Panc1 (cell line): ENCODE measurements at regions not wholly inside any gene's neighbourhood (a gene's known extent, or its start where the extent isn't known, plus 50 kb on each side); places are given as distances from the start of the nearest gene placed in this dataset.

Experiments
- ATAC-seq: fragments of 200-7000 bp; cut with Tn5 transposase; 2 replicates; pipeline ENCODE4 v1.9.1; 2020; ENCODE audit warnings: mild to moderate bottlenecking, moderate library complexity
- BruUV-seq: library from RNA; stranded (reverse); fragments of 400-500 nt; replicated peaks from 2 replicates; lab custom pipeline; 2021; lab: Mats Ljungman, UMichigan
- CTCF ChIA-PET: fragments of 300-600 bp; sonication (Branson Sonifier 250); formaldehyde crosslinking; loops from one replicate; lab custom pipeline; 2022; ENCODE audit warnings: antibody characterized with exemption; lab: Charles Lee
- POLR2A ChIA-PET: fragments of 300-600 bp; sonication (Branson Sonifier 250); formaldehyde crosslinking; loops from one replicate; lab custom pipeline; 2022; ENCODE audit warnings: antibody characterized with exemption; lab: Charles Lee
- DNase-seq: peaks from one replicate; pipeline ENCODE4 v3.0.0-alpha.2; 2010; ENCODE audit warnings: low read depth, low spot score
- H3K27ac ChIP-seq: 2 replicates; pipeline ENCODE4 v1.5.1; 2011; ENCODE audit warnings: mild to moderate bottlenecking, low read length, inconsistent platforms
- H3K27me3 ChIP-seq: fragments of 200-500 bp; sonication (Bioruptor generic); 2 replicates; pipeline ENCODE4 v1.6.0; 2014; ENCODE audit warnings: low read length, inconsistent platforms; ENCODE audit not compliant: control insufficient read depth, insufficient read depth
- H3K36me3 ChIP-seq: fragments of 200-500 bp; sonication (Bioruptor generic); 2 replicates; pipeline ENCODE4 v1.5.1; 2014; ENCODE audit warnings: inconsistent platforms, mild to moderate bottlenecking, low read length, moderate library complexity; ENCODE audit not compliant: control insufficient read depth, insufficient read depth
- H3K4me1 ChIP-seq: 2 replicates; pipeline ENCODE4 v1.5.1; 2011; ENCODE audit warnings: inconsistent platforms, mild to moderate bottlenecking, low read length, moderate library complexity; ENCODE audit not compliant: control insufficient read depth, insufficient read depth
- H3K4me3 ChIP-seq, 2 experiments: 2 replicates each; pipeline ENCODE4 v1.5.1; 2011 to 2012; ENCODE audit warnings: low read depth in 2 of 2, low read length in 2 of 2, mild to moderate bottlenecking in 2 of 2, inconsistent platforms in 1 of 2, moderate library complexity in 1 of 2
- H3K9me3 ChIP-seq: fragments of 200-500 bp; sonication (Bioruptor generic); 2 replicates; pipeline ENCODE4 v1.5.1; 2014; ENCODE audit warnings: low read depth, mild to moderate bottlenecking, inconsistent platforms, low read length, moderate library complexity; ENCODE audit not compliant: control insufficient read depth, insufficient read depth
- CTCF ChIP-seq: fragments of 450-650 bp; IDR thresholded peaks from 2 replicates; pipeline ENCODE4 v1.5.1; 2017; ENCODE audit warnings: mild to moderate bottlenecking
- POLR2AphosphoS5 ChIP-seq: IDR thresholded peaks from 2 replicates; pipeline ENCODE4 v1.6.1; 2012; ENCODE audit warnings: mild to moderate bottlenecking, low read depth, low read length, moderate library complexity
- REST ChIP-seq, 2 experiments: IDR thresholded peaks; 2 replicates each; pipeline ENCODE4 v1.6.1; 2011 to 2012; ENCODE audit warnings: low read depth in 2 of 2, control low read depth in 1 of 2, low read length in 1 of 2, mild to moderate bottlenecking in 1 of 2, moderate library complexity in 1 of 2; ENCODE audit not compliant: insufficient read depth in 1 of 2
- TCF7L2 ChIP-seq: IDR thresholded peaks from 2 replicates; pipeline ENCODE4 v1.6.1; 2011; ENCODE audit warnings: mild to moderate bottlenecking, low read depth, low read length, inconsistent platforms
- in situ Hi-C: cut with HindIII; loops from 2 replicates; pipeline ENCODE4 v1.10.0; 2016; ENCODE audit warnings: low sequenced_read_pairs, low pct_unique_long_range_greater_than_20kb
- intact Hi-C: fragments of 100-400 bp; cut with micrococcal nuclease; formaldehyde crosslinking; loops from one replicate; pipeline ENCODE4 v1.10.0; 2022; ENCODE audit not compliant: unreplicated experiment

DNA sequence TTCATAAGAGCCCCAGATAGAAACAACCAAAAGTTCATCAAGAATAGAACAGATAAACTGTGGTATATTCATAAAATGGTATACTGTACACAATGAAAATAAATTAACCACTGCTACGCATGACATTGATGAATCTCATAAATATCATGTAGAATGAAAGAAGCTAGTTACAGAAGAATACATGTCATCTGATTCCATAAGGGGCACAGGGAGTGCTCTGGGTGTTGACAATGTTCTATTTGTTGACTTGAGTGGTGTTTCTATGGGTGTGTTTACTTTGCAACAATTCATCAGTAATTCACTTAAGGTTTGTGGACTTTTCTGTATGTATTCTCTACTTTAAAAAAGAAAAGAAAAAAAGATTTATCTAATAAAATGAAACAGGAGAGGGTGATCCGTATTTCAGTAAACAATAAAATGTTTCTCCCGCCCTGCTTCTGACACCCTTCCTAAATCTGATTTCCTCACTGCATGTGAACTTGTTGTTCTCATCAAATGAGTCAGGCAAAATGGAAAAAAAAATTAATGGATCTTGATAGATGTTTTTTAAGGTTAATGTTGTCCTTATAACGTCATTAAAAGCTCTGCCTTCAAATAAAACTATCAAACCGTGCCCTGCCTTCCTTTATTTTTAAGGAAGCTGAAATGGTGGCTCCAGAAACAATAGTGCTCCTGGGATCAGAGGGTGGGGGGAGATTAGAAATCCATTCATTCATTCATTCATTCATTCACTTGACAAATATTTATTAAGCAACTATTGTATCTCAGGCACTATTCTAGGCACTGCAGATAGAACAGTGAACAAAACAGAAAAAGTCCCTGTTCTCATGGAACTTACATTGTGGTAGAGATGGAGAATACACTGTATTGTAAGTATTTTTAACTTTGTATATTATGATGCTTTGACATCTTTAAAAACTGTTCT, 77.2 kb upstream of the CD44 start:
- intact Hi-C loops: no loop called here
- CTCF ChIA-PET: interaction anchor here (1.7 kb wide), 1 partner anchor 30 kb away, joined by 4 read pairs; no protein-coding TSS in a partner anchor

More for the DNA sequence above, 77.2 kb upstream of the CD44 start:
- H3K4me1 ChIP-seq: peaks cover 14% of the 10 kb centered on the region
- H3K36me3 ChIP-seq: no peaks in the 10 kb centered on the region
- DNase-seq (no peak), ATAC-seq (no peak)
- no TSS peak for BruUV-seq
- POLR2A ChIA-PET: interaction anchor here (0.6 kb wide), 4 partner anchors 17 to 133 kb away, joined by 3 to 8 read pairs (median 4); no protein-coding TSS in a partner anchor
- H3K27ac ChIP-seq: peak overlapping the region; percentile 40; the same call in 1 of the 2 replicates
- H3K27me3 ChIP-seq: no peaks in the 10 kb centered on the region
- H3K9me3 ChIP-seq: no peaks in the 10 kb centered on the region; the same call in 1 of the 2 replicates
- TF ChIP-seq POLR2AphosphoS5 (no peak), TCF7L2 (no peak), CTCF (no peak), REST (IDR thresholded peaks at IDR 0.05; ENCODE audit: insufficient read depth in 1 of 2, low read depth in 2 of 2, low read length in 1 of 2) (no peak)
- no peak overlapping the region for H3K4me3 ChIP-seq
- in situ Hi-C loops: no loop called here
